Astrocyte (in vitro differentiated cells and primary cell): ENCODE measurements at regions not wholly inside any gene's neighbourhood (a gene's known extent, or its start where the extent isn't known, plus 50 kb on each side); places are given as distances from the start of the nearest gene placed in this dataset.

ENCODE experiments used
- EZH2 ChIP-seq: IDR thresholded peaks from 2 replicates; pipeline ENCODE4 v1.6.1; 2012; ENCODE audit warnings: mild to moderate bottlenecking, low read length, inconsistent platforms; ENCODE audit not compliant: insufficient read depth
- TF ChIP-seq, protein P1 (sequence below): IDR thresholded peaks from 2 replicates; pipeline ENCODE4 v1.5.1; 2011; ENCODE audit warnings: low read depth, mild to moderate bottlenecking, inconsistent platforms, low read length, moderate library complexity; ENCODE audit not compliant: insufficient read depth

DNA sequence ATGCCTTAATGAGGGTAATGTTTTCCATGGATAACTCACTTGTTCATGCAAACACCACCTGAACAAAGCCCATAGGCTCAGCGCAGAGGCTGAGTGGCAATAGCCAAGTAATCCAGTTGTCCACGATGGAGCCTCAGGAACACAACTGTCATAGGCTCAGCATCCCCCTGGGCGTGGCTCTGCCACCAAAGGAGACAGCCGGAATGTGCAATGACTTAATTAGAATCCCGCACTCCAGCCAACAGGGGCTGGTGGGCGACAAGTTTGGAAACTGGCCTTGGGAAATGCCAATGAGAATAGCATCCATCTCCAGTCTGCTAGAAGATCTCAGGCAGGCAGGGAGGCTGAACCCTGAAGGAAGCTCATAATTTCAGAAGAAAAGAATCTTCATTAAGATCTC is 411.7 kb upstream of the NRP1 start:
- TF ChIP-seq, protein P1, sequence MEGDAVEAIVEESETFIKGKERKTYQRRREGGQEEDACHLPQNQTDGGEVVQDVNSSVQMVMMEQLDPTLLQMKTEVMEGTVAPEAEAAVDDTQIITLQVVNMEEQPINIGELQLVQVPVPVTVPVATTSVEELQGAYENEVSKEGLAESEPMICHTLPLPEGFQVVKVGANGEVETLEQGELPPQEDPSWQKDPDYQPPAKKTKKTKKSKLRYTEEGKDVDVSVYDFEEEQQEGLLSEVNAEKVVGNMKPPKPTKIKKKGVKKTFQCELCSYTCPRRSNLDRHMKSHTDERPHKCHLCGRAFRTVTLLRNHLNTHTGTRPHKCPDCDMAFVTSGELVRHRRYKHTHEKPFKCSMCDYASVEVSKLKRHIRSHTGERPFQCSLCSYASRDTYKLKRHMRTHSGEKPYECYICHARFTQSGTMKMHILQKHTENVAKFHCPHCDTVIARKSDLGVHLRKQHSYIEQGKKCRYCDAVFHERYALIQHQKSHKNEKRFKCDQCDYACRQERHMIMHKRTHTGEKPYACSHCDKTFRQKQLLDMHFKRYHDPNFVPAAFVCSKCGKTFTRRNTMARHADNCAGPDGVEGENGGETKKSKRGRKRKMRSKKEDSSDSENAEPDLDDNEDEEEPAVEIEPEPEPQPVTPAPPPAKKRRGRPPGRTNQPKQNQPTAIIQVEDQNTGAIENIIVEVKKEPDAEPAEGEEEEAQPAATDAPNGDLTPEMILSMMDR = no peak
- no peak for TF ChIP-seq EZH2
